Hematopoietic multipotent progenitor cell (in vitro differentiated cells): ENCODE measurements at regions not wholly inside any gene's neighbourhood (a gene's known extent, or its start where the extent isn't known, plus 50 kb on each side); places are given as distances from the start of the nearest gene placed in this dataset.

Source experiments
- DNase-seq, 3 donors: peaks; one replicate each; pipeline ENCODE4 v3.0.0-alpha.2; 2011 to 2015; ENCODE audit warnings: low read depth in 2 of 3, low spot score in 2 of 3

DNA sequence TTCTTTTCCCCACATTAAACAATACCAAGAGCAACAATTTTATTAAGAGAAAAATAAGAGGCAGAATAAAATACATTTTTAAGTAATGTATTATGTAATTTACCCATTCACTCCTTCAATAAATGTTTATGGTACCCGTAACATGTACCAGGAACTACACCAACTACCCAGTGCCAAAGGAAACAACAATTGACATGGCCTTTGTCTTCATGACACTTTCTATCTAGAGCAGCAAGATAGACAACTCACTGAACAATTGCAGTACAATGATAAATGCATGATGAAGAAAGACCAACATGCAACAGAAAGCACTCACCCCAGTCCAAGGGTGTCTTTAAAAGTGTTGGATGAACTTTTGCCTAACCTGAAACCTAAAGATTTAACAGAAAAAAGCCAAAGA, 493.8 kb downstream of the IGSF11 start:
- DNase-seq: no peak

DNA sequence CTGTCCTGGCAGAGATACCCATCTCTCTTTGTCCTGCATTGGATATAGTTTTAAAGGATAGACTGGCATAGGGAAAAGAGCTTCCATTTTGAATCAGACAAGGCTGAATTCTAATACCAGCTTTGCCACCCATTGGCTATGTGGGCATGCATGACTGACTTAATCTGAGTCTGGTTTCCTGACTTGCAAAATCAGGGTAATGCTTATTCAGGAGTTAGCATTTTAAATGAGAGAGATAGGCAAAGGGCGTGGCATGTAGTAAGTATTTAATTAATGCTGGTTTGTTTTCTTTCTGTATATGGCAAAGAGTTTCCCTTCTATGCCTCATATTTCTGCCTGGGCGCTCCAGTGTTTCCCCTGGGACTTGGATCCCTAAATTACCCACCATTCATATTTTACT, 492.9 kb downstream of the IGSF11 start:
- no peak for DNase-seq

GRCh38 chr3:118543832-118544231, 490.8 kb downstream of the IGSF11 start:
- no peak for DNase-seq

- DNase-seq: no peak
Observed at GRCh38 chr3:118544458-118544857, 490.2 kb downstream of the IGSF11 start.

- DNase-seq: no peak
Observed at GRCh38 chr3:118548434-118548833, 486.2 kb downstream of the IGSF11 start.

DNA sequence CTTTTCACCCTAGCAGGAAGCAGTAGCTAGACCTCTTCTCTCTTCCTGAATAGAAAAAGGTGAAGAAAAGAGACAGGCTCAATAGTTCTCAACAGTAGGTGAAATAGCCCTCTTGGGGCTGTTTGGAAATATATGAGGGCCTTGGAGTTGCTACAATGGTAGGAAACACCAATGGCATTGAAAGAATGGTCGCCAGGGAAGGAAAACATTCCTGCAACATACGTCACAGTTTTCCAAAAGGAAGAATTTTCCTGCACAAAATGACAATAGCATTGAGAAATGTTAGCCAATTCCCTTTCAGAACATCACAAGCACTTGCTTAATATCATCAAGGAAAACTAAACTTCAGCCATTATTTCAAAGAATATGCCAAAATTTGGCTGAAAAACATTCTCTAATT, 484.5 kb downstream of the IGSF11 start:
- DNase-seq: no peak

- DNase-seq: no peak
Observed at GRCh38 chr3:118550556-118550955, 484.1 kb downstream of the IGSF11 start.

- no peak for DNase-seq
Observed at GRCh38 chr3:118554148-118554838, 480.4 kb downstream of the IGSF11 start.

- DNase-seq: no peak
Observed at GRCh38 chr3:118556983-118557382, 477.7 kb downstream of the IGSF11 start.

DNA sequence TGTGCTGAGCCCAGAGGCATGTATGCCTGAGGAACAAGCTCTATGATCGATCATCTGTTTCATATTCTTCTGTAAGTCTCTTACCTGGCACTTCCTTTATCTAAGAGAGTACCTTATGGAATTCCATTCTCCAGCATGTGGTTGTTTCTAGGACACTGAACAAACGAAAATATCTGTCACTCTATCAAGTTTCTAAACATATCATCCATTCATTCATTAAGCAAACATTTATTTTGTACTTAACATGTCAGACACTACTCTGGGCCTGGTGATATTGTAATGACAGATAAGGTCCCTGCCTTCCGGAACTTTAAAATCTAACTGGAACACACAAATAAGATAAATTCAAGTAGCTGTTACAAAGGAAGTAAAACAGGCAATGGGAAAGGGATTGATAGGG, 477.1 kb downstream of the IGSF11 start:
- DNase-seq: no peak

- no peak for DNase-seq
Observed at GRCh38 chr3:118559286-118559685, 475.4 kb downstream of the IGSF11 start.

DNA sequence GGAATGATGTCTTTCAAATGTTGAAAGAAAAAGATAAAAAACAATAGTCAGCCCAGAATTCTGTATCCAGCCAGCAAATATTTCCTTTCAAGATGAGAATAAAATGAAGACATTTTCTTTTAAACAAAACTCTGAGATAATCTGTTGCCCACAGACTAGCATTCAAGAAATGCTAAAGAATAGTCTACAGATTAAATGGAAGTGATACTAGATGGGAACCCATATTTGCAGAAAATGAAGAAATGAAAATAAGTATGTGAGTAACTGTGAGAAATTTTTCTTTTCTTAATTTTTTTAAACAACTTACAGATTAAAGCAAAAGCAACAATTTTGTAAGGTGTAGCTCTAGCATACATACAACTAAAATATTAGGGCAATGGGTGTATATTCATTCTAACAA, 469.8 kb downstream of the IGSF11 start:
- DNase-seq: no peak

DNA sequence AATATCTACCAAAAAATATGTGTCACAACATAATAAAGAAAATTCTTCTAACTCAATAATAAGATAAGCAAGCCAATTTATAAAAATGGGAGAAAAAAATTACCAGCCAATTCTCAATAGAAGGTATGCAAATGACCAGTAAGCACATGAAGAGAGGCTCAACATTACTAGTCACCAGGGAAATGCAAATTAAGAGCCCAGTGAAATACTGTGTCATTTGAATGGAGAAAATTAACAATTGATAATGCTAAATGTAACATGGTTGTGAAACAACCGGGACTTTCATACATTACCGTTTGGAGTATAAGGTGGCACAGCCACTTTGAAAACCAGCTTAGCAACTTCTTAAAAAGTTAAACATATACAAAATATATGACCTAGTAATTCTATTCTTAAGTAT, 460.7 kb downstream of the IGSF11 start:
- DNase-seq: no peak

DNA sequence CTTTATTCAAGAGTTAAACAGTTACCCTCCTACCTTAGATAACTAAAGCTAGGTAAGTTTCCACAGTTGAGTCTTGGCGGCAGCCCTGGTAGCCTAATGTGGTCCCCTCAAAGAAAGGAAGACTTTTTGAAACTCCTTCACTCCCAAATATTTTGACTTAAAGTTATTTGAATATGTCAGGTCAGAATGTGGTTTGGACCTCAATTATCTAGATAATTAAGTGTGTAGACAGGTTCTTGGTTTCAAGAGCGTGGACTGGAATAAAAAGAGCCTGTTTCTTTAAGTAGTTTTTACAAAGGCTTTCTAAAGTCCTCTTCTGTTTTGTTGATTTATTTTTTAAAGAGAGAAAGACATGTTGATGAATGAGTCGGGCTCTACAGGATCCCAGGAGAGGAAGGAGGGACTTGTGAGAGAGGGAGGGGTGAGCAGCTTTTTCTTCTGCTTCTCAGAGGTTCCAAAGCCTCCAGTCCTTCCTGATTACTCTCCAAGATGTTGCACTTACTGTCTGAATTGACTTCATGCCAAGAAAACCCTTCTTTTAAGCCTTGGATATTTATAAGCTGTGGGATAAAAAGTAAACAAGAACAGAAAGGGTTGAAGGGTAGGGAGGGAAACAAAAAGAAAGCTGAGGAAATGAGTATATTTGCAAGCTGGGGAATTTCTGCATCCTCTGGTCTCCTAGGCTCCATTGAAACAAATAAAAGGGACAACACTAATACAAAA, 457.4 kb downstream of the IGSF11 start:
- no peak for DNase-seq

DNA sequence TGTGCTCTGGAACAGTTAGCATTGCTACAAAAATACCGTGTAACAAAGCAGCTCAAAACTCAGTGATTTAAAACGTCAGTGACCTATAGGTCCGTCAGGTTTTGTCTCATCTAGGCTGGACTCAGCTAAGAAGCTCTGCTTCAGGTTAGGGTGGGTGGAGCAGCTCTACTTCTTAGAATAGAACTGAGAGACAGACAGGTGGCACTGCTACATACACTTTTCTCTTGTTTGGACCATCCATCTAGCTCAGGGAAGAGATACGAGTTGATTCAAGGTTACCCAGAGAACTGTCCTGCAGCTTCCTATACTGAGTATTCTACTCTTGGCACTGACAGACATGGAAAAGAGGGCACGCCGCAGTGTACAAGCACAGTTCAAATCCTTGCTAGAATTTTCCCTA, 456.1 kb downstream of the IGSF11 start:
- no peak for DNase-seq

DNA sequence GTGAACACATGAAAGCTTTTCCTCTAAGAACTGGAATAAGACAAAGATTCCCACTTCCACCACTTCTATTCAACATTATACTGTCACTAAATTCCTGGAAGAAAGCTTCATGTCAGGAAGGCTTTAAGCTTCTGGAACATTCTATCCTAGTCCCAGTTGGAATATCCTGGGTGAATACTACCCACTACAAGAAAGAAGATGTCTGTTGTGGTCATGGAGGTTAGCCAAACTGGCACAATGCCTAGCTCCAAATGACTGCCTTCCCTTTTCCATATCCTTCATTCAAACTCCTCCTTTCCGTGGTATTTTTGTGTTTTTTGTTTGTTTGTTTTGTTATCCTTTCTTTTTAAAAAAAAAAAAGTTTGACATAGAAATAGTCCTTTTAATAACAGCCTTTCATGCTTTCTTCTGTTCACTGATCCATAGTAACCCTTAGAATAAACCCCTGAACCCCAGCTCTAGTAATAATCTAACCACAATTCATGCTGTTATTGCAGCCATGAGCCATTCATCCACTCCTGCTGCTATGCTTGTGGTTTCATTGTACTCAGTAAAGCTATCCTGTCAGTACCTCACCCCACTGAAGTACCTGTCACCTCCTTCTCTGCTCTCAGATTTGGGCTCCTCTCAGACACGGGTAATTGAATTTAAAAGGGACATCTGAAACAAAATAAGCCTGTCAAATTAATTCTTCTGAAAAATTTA, 447.5 kb downstream of the IGSF11 start:
- DNase-seq: no peak

DNA sequence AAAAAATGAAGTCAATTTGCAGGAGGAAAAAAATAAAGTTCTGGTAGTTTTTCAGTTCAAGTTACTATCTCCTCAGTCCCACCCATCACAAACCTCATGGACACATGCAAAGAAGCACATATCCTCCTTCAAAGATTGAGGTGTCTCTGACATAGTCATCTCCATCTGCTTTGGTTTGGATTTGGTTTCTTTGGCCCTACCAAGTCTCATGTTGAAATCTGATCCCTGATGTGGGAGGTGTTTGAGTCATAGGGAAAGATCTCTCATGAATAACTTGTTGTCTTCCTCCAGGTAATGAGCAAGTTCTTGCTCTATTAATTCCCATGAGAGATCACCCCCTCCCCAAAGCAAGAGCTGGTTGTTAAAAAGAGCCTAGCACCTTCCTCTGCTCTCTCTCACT, 446.8 kb downstream of the IGSF11 start:
- DNase-seq: no peak

DNA sequence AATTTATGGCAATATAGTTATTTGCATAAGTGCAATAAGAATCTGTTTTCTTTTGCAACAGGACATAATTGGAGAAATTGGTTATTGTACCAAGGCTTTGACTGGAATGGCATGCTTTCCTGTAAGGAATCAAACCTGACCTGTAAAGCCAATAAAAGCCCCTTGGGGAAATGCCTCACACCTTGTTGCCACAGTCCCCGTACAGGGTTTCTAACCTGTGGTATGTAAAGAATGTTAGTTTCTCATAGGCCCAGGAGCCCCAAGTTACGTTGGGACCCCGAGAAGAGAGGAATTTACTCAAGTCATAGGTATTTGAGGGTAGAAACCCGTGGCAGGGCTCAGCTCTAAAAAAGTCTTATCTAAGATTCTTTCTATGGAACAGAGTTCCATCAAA, 441.4 kb downstream of the IGSF11 start:
- DNase-seq: no peak

- no peak for DNase-seq
Observed at GRCh38 chr3:118597184-118597583, 437.5 kb downstream of the IGSF11 start.

GRCh38 chr3:118607915-118608820, 426.5 kb downstream of the IGSF11 start:
- DNase-seq: no peak
